Kidney tubule cell (primary cell): ENCODE measurements at regions not wholly inside any gene's neighbourhood (a gene's known extent, or its start where the extent isn't known, plus 50 kb on each side); places are given as distances from the start of the nearest gene placed in this dataset.
A peak's percentile ranks its signal among the peaks of the same experiment; 100 is the strongest.
"Not testable (repeated sequence)": the region's sequence is repeated elsewhere in the genome, so short reads cannot be mapped to it uniquely, and the experiment has no call there.

Source experiments
- DNase-seq: peaks from one replicate; pipeline ENCODE4 v3.0.0-alpha.2; 2018; ENCODE audit warnings: low spot score

- DNase-seq, result peak; percentile 91
Observed at GRCh38 chr6:166877906-166878305, 78.4 kb downstream of the RNASET2 start.

- no peak for DNase-seq
Observed at GRCh38 chr6:166877349-166877748, 79.0 kb downstream of the RNASET2 start.

GRCh38 chr6:166872531-166873009 lies 83.8 kb downstream of the RNASET2 start:
- no peak for DNase-seq

DNA sequence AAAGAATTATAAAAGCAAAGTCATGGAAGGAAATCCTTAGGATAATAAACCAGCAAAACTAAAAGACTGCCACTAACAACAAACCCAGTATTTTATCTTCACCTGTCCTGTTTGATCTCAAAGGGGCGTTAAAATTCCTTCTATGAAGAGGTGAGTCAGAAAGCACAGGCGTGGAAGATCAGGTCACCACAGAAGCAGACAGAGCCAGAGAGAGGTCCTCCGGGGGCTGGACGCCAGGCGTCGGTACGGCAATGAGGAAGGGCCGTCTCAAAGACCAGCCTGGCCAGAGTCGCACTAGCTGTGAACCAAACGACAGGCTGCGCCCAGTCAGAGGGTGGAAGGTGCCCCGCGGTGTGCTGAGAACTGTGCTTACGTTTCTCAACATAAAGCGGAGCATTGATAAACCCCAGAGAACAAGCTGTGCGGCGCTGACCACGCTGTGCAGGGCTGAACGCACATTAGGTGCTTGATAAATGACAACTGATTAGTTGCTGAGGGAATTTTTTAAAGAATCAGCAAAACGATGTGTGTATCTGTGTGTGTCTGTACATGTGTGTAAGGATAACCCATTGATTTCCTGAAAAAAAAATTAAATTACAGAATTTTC lies 85.6 kb downstream of the RNASET2 start:
- no peak for DNase-seq

DNA sequence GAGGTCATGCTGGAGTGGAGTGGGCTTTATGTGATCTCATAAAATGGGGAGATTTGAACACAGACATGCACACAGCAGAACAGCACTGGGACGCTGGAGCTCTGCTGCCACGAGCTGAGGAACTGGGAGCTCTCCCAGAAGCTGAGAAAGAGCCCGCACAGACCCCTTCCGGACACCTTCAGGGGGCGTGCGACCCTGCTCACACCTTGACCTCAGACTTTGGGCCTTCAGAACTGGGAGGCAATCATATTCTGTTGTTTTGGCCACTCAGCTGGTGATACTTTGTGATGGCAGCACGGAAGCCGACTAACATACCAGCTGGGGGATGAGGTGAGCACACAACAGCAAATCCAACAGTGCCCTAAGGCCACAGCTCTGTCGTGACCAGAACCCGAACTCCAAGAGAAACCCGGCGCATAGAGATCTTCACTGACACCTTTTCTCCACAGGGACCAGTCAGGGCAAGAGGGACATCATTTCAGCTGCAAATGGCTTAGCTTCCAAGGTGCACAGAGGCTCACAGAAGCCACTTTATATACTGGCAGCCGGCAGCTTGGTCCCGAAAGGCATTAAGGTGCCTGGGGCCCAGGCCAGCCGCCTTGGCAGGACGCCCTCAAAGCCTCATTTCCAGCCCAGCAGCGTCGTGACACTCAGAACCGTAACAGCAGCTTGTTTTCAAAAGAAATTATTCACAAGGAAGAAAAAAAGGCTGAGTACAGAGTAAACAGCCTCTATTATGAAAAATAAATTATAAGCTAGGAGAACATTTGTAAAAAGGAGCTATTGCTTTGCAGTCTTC lies 89.3 kb downstream of the RNASET2 start:
- no peak for DNase-seq

DNA sequence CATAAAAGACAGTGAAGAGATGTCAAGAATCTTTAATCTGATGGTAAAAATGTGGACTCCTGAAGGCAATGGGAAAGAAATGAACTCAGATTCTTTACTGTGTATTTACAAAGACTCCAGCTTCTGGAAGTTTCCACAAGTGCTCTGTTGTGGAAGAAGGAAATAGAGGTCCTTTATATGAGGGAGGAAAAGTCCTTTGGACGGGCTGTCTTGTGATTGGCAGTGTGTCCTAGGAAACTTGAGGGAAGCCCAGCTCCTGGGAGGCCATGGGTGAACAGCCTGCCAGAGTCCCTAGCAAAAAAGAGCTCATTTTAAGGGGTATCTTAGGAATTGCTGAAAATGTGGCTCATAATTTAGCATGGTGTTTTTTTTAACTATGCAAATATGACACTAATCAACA lies 92.0 kb downstream of the RNASET2 start:
- DNase-seq, result no peak

DNA sequence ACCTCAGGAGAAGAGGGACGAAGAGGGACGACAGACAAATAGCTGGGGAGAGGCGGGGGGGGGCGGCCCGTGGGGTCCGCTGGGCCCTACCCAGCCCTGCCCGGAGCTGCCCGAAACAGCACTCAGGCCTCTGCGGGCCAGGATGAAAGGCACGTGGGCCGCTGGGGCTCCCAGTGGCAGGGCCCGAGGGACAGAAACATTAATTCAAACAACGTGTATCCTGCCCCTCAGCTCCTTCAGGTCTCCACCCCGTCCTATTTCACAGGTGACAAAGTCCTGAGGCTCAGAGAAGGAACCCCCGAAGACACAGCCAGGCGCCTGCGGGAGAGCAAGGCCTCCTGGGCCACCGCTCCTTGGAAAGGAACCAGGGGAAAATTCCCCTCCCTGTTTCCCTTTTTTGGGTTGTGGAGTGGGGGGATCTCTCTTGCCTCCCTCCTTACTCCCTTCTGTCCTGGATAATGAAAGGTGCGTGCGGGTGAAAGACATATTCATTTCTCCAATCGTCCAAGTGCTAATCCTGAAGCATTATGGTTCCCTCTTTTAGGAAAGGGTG lies 93.3 kb downstream of the RNASET2 start:
- DNase-seq, result no peak

DNA sequence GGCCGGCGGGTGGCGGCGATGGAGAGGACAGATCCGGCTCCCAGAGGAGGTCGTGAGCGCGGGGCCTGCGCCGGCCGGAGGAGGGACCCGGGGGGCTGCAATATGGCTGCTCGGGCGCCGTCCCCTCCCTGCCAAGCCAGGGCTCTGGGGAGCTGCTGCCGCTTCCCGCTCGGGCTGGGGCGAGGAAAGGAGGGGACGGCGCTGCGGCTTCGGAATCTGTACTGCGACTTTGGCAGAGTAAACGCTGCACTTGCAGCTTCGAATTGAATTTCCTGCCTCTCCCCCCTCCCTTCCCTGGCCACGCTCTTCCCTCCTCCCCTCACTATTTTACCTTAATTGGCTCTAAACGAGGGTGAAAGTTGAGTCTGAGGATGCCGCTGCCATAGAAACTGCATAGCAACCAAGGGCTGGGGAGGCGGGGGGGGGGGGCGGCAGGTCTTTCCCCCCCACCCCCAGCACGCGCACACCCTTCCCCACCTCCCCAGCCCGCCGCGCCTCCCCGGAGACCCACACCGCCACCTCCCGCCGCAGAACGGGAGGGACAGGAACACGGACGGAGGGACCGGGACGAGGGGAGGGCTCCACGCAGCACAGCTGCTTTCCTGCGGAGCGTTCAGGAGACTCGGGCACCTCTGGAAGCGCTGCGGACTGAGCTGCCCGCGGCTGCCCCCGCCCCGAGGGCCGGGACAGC lies 93.9 kb downstream of the RNASET2 start:
- no peak for DNase-seq

DNA sequence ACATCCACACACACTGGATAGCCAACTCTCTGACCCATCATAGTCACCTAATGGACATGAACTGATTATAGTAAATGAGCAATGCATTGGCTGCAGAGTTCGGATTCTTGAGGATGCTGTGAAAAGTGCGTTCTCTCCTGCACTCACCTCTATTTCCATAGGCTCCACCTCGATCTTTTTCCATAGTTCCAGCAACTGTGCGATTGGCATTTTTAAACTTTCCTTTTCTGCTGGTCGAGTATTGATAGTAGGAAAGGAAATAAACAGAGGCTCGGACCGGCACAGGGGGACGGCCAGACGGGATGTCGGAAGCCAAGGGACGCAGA lies 94.4 kb downstream of the RNASET2 start:
- DNase-seq, result no peak

- DNase-seq, result no peak
Observed at GRCh38 chr6:166861304-166861703, 95.0 kb downstream of the RNASET2 start.

DNA sequence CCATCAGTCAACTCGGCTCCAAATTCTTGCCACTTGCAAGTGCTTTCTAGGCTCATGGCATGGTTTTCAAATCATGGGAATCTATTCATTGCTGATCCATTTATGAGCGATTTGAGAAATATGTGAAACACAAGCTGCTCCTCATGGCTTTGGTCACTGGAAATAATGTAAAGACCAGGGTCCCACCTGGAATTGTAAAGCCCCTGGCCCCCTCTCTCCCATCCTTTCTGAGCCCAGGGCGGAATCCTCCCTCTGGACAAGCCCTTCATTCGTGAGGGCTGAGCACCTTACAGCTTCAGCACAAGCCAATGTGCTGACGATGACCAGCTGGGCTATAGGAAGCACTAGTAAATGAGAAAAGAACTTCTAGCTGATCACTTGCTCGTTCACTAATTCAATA lies 96.0 kb downstream of the RNASET2 start:
- DNase-seq, result no peak

DNA sequence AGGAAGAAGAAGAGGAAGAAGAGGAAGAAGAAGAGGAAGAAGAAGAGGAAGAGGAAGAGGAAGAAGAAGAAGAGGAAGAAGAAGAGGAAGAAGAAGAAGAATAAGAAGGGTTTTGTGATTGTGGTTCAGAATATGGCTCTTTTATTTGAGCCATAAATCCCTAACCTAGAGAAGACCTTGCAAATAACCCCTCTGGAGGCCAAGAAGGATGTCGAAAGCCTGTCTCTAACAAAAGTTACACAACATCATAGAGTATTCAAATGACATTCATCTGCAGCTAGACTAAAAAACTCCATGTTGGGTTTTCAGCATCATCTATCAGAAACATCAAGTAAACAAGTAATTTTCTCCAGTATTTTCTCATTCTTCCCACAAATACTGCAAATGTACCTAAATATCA lies 100.9 kb downstream of the RNASET2 start:
- no peak for DNase-seq

DNA sequence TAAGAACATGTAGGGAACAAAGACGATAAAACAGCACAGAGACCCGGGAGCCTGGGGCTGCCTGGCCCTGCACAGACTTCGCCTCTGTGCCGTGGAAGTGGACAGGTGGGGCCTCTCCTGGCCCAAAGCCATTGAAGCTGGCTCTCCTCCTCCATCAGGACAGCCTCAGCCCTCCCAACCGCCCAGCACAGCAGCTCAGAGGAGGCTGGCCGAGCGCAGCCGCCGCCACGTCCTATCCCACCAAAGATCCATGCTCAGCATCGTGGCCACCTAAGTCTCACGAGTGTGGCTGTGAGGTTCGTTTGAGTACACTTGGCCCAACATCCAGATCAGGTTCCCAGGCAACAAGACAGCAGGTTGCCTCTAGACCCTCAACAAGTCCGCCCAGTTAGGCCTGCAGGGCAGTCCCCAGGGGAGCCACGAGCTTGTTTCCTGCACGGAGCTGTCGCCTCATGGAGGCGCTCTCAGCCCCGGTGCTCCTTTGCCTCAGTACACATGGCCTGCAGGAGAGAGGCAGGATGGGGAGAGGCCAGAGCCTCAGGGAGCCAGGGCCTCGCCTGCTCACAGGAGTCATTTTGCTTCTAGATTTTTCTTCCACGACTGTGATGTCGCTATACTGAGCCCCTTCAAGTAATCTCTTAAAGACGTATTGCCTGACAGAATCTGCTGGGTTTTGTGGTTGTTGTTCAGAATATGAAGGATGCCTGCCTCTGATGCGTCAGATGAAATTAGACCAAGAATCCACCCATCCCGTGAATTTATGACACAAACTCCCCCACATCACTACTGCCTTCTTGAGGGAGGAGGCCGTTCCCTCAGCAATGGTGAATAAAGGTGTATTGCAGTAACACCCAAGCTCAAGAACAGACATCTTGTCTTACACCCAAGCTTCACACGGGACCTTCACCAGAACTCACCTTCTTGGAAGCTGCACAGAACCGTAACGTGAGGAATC lies 102.7 kb downstream of the RNASET2 start:
- no peak for DNase-seq

- DNase-seq, result no peak
Observed at GRCh38 chr6:166852451-166852975, 103.8 kb downstream of the RNASET2 start.

DNA sequence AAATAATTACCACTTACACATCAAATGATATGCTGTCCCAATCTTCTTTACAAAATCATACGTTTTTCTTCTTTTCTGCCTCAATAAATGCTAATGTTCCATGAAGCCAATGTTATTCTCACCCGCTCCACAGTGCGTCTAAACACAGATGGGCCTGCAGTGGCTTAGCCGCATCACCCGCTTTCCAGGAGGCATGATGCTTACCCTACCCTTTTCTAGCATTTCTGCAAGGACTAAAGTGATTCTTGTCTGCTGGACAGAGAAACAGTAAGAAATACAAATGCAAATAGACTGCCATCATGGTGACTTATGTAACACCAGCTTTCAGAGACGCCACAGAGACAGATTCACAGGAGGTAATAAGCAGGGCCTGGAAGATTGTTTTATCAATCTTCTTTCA lies 104.4 kb downstream of the RNASET2 start:
- DNase-seq, result no peak

DNA sequence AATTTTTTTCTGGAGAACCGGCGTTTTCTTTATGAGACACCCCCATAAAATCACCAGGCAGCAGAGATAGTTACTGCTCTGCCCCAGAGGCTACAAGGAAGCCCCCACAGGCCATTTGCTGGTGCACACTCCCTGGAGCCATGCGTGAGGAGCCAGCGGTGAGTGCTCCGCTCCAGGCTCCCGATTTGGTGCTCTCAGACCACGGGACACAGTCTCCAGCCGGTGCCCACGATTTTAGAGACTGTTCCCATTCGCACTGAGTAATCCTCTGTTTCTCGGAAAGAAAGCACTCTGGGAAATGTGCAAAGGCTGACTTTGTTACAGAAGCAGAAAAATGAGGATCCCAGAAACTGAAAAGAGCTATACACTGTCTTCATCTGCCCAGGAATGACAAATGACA lies 104.9 kb downstream of the RNASET2 start:
- no peak for DNase-seq

GRCh38 chr6:166850677-166851076 lies 105.7 kb downstream of the RNASET2 start:
- no peak for DNase-seq

- DNase-seq, result no peak
Observed at GRCh38 chr6:166849749-166850183, 106.6 kb downstream of the RNASET2 start.

- DNase-seq, result no peak
Observed at GRCh38 chr6:166848979-166849748, 107.2 kb downstream of the RNASET2 start.

DNA sequence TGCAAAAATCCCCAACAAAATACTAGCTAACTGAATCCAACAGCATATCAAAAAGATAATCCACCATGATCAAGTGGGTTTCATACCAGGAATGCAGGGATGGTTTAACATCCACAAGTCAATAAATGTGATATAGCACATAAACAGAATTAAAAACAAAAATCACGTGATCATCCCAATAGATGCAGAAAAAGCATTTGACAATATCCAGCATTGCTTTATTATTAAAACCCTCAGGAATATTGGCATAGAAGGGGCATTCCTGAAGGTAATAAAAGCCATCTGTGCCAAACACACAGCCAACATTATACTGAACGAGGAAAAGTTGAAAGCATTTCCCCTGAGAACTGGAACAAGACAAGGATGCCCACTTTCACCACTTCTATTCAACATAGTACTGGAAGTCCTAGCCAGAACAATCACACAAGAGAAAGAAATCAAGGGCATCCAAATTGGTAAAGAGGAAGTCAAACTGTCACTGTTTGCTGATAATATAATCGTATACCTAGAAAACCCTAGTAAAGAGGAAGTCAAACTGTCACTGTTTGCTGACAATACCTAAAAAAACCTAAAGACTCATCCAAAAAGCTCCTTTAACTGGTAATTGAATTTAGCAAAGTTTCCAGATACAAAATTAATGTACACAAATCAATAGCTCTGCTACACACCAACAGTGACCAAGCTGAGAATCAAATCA lies 109.8 kb downstream of the RNASET2 start:
- not testable (repeated sequence) for DNase-seq
